LHCN-M2 (cell line): ENCODE measurements at regions not wholly inside any gene's neighbourhood (a gene's known extent, or its start where the extent isn't known, plus 50 kb on each side); places are given as distances from the start of the nearest gene placed in this dataset.
A peak's percentile ranks its signal among the peaks of the same experiment; 100 is the strongest.

Experiments
- DNase-seq: peaks from one replicate; pipeline ENCODE4 v3.0.0-alpha.2; 2012; ENCODE audit warnings: low read depth

- no peak for DNase-seq
Measured at GRCh38 chr4:164484551-164484950, 269.4 kb upstream of the SMIM31 start.

GRCh38 chr4:164485136-164485535 is 268.8 kb upstream of the SMIM31 start:
- DNase-seq = no peak

GRCh38 chr4:164488114-164488513 is 265.8 kb upstream of the SMIM31 start:
- peak; percentile 24 for DNase-seq

- peak; percentile 61 for DNase-seq
Measured at GRCh38 chr4:164501074-164501473, 252.9 kb upstream of the SMIM31 start.

GRCh38 chr4:164503874-164504273 is 250.1 kb upstream of the SMIM31 start:
- DNase-seq = no peak

GRCh38 chr4:164508097-164508496 is 245.8 kb upstream of the SMIM31 start:
- DNase-seq = no peak

GRCh38 chr4:164508771-164509170 is 245.2 kb upstream of the SMIM31 start:
- peak; percentile 9 for DNase-seq

- DNase-seq = peak; percentile 5
Measured at GRCh38 chr4:164509951-164510350, 244.0 kb upstream of the SMIM31 start.

GRCh38 chr4:164512124-164512523 is 241.8 kb upstream of the SMIM31 start:
- DNase-seq = no peak

- DNase-seq = no peak
Measured at GRCh38 chr4:164514765-164515164, 239.2 kb upstream of the SMIM31 start.

- no peak for DNase-seq
Measured at GRCh38 chr4:164524789-164525188, 229.1 kb upstream of the SMIM31 start.

- DNase-seq = no peak
Measured at GRCh38 chr4:164526933-164527583, 226.9 kb upstream of the SMIM31 start.

GRCh38 chr4:164529058-164529457 is 224.9 kb upstream of the SMIM31 start:
- no peak for DNase-seq

- DNase-seq = no peak
Measured at GRCh38 chr4:164529486-164529885, 224.4 kb upstream of the SMIM31 start.

GRCh38 chr4:164531336-164531735 is 222.6 kb upstream of the SMIM31 start:
- DNase-seq = no peak

GRCh38 chr4:164536814-164537213 is 217.1 kb upstream of the SMIM31 start:
- DNase-seq = peak; percentile 97

- DNase-seq = no peak
Measured at GRCh38 chr4:164538097-164538496, 215.8 kb upstream of the SMIM31 start.

- DNase-seq = no peak
Measured at GRCh38 chr4:164540987-164541386, 212.9 kb upstream of the SMIM31 start.

GRCh38 chr4:164542431-164542830 is 211.5 kb upstream of the SMIM31 start:
- DNase-seq = no peak

- no peak for DNase-seq
Measured at GRCh38 chr4:164550989-164551712, 202.8 kb upstream of the SMIM31 start.

GRCh38 chr4:164551713-164552040 is 202.3 kb upstream of the SMIM31 start:
- DNase-seq = no peak

GRCh38 chr4:164571593-164572390 is 182.1 kb upstream of the SMIM31 start:
- peak; percentile 92 for DNase-seq

GRCh38 chr4:164572877-164573279 is 181.1 kb upstream of the SMIM31 start:
- DNase-seq = peak; percentile 90
